ENCODE measurements at regions not wholly inside any gene's neighbourhood (a gene's known extent, or its start where the extent isn't known, plus 50 kb on each side); places are given as distances from the start of the nearest gene placed in this dataset.

DNA sequence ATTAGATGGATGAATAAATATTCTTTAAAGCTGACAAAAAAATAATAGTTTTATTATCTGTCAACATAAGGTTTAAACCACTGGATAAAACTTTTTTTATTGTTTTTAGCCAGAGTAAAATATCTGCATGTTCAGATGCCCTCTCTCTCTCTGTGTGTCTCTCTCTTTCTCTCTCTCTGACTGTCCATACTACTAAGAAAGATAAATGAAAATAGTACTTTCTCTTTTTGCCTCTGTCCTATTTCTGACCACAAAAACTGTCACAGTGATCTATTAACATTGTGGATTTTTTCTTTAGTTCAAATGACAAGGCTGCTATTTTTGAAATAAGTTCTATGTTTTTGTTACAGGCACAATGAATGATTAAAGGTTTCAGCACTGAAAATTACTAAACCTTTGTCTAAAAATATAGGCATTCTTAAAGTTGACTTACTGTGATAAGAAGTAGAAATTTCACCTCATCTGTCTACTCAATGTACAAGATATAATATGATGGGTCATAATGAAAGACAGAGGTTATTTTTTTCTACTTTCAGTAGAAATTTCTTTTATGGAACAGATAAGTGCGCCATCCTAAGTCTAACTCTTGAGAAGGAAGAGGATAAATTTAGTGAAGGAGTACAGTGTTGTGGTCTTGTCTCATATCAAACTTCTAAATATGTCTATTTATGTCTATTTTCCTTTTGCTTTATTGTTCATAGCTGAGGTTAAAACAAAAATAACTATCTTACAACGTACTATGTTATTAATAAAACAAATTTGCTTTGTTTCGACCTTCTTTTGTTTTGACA is 341.9 kb upstream of the EYS start:
- TF ChIP-seq CTCF (IDR thresholded peaks at IDR 0.05): no peak

DNA sequence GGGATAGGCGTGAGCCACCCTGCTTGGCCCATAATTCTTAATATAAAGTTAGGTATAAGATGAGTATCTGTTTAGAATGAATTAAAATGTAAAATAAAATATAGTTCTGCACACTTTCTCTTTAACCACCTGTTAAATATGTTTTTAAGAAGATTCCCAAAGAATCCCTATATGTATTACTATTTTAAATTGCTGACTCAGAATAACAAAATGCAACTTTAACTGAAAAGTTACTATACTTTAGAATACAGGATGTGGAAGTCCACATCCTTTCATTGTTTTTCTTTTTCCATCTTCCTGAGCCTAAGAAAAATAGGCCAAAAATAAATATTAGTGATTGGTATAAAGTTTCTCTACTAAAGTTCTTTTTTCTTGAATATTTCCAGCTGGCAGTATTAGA is 325.6 kb upstream of the EYS start:
- no peak for TF ChIP-seq CTCF (IDR thresholded peaks at IDR 0.05)

DNA sequence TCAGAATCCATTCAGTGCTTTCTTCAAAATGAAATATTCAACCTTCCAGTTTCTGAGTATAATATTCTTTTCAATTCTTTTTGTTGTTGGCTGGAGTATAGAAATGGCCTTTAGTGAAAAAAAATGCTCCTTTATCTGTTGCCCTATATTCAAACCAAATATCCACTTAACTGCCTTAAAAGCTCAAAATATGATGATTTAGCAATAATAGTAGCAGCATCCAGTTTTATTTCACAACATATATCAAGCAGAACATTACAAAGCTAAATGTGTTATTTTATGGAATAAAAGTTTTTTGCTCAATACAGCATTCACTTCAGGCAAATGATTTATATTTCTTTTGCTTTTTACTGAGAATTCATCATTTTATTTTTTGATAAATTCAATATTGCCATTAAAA is 322.4 kb upstream of the EYS start:
- no peak for TF ChIP-seq CTCF (IDR thresholded peaks at IDR 0.05)

- no peak for TF ChIP-seq CTCF (IDR thresholded peaks at IDR 0.05)
Measured at GRCh38 chr6:65999288-65999791, 292.3 kb upstream of the EYS start.

GRCh38 chr6:65998544-65998943 is 291.5 kb upstream of the EYS start:
- no peak for TF ChIP-seq CTCF (IDR thresholded peaks at IDR 0.05)

DNA sequence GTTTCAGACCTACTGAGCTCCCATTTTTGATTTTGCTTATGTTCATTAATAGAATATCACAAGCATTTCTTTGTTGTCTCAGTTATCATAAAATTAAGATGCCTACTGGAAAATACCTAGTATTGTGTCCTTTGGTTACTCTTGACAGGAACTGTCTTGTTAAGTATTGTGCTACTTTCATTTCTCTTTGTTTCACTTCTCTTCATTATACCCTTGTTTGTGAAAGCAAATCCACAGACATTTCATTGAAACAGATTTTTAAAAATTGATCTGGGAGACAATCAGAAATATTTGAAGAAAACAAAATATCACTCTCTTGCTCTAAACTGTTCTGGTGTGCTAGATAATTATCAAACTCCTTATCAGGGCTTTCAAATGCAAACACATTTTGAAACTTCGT is 290.5 kb upstream of the EYS start:
- no peak for TF ChIP-seq CTCF (IDR thresholded peaks at IDR 0.05)

DNA sequence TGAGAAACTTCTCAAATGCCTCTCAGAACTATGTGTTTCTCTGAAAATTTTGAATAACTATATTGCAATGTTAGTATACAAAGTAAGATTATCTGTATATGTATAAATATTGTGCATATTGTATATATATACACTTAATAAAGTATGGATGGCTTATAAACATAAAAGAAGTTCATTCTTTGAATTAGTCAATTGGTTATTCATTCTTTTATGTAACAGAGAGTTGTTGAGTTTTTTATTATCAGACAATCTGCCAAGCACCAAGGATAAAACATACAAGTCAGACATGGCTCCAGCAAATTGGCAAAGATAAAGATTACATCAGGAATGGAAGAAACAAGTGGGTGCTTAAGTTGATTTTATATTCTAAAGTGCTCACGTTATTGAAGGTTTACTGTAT is 289.1 kb upstream of the EYS start:
- TF ChIP-seq CTCF (IDR thresholded peaks at IDR 0.05): no peak

All from LNCAP (cell line).